ENCODE measurements at regions not wholly inside any gene's neighbourhood (a gene's known extent, or its start where the extent isn't known, plus 50 kb on each side); places are given as distances from the start of the nearest gene placed in this dataset.
"Not testable (repeated sequence)": the region's sequence is repeated elsewhere in the genome, so short reads cannot be mapped to it uniquely, and the experiment has no call there.

- no peak for DNase-seq
Observed at GRCh38 chr10:29740981-29741545, 106.3 kb upstream of the SVIL start.

- DNase-seq, result no peak
Observed at GRCh38 chr10:29738341-29738740, 103.6 kb upstream of the SVIL start.

GRCh38 chr10:29737074-29737593, 102.4 kb upstream of the SVIL start:
- DNase-seq, result no peak

GRCh38 chr10:29736366-29737073, 101.7 kb upstream of the SVIL start:
- peak; percentile 30 for DNase-seq

GRCh38 chr10:29735628-29736365, 101.0 kb upstream of the SVIL start:
- peak; percentile 73 for DNase-seq

GRCh38 chr10:29734962-29735627, 100.3 kb upstream of the SVIL start:
- peak; percentile 27 for DNase-seq

GRCh38 chr10:29734640-29734961, 99.8 kb upstream of the SVIL start:
- DNase-seq, result no peak

- no peak for DNase-seq
Observed at GRCh38 chr10:29733323-29733722, 98.6 kb upstream of the SVIL start.

- no peak for DNase-seq
Observed at GRCh38 chr10:29732918-29733317, 98.1 kb upstream of the SVIL start.

- no peak for DNase-seq
Observed at GRCh38 chr10:29731760-29732159, 97.0 kb upstream of the SVIL start.

- no peak for DNase-seq
Observed at GRCh38 chr10:29730969-29731368, 96.2 kb upstream of the SVIL start.

GRCh38 chr10:29730458-29730857, 95.7 kb upstream of the SVIL start:
- no peak for DNase-seq

GRCh38 chr10:29728541-29729049, 93.8 kb upstream of the SVIL start:
- DNase-seq, result no peak

GRCh38 chr10:29725927-29726326, 91.2 kb upstream of the SVIL start:
- not testable (repeated sequence) for DNase-seq

- no peak for DNase-seq
Observed at GRCh38 chr10:29725133-29725720, 90.5 kb upstream of the SVIL start.

- DNase-seq, result no peak
Observed at GRCh38 chr10:29723726-29724125, 89.0 kb upstream of the SVIL start.

- no peak for DNase-seq
Observed at GRCh38 chr10:29722777-29723176, 88.0 kb upstream of the SVIL start.

GRCh38 chr10:29720149-29720548, 85.4 kb upstream of the SVIL start:
- no peak for DNase-seq

- DNase-seq, result no peak
Observed at GRCh38 chr10:29719281-29719675, 84.5 kb upstream of the SVIL start.

GRCh38 chr10:29715296-29715695, 80.5 kb upstream of the SVIL start:
- no peak for DNase-seq

GRCh38 chr10:29714096-29714874, 79.5 kb upstream of the SVIL start:
- no peak for DNase-seq

- DNase-seq, result no peak
Observed at GRCh38 chr10:29713450-29713849, 78.7 kb upstream of the SVIL start.
